C4-2B (cell line): ENCODE measurements at regions not wholly inside any gene's neighbourhood (a gene's known extent, or its start where the extent isn't known, plus 50 kb on each side); places are given as distances from the start of the nearest gene placed in this dataset.
"Not testable (repeated sequence)": the region's sequence is repeated elsewhere in the genome, so short reads cannot be mapped to it uniquely, and the experiment has no call there.

ENCODE experiments used
- H3K27ac ChIP-seq: fragments of 450-650 bp; 2 replicates; pipeline ENCODE4 v1.5.1; 2017
- CTCF ChIP-seq: fragments of 450-650 bp; conservative IDR thresholded peaks from 2 replicates; pipeline ENCODE4 v1.5.1; 2017; ENCODE audit warnings: mild to moderate bottlenecking
- ZFX ChIP-seq: fragments of 450-650 bp; IDR thresholded peaks from 2 replicates; pipeline ENCODE4 v1.6.1; 2017

- no peak overlapping the region for H3K27ac ChIP-seq
- TF ChIP-seq ZFX (no peak), CTCF (0 out of 2 replicates have a peak, but pooled peaks have one; percentile 7)
Measured at GRCh38 chr13:76667551-76667950, 218.7 kb downstream of the KCTD12 start.

- H3K27ac ChIP-seq, result no peak overlapping the region
- TF ChIP-seq CTCF (no peak), ZFX (no peak)
Measured at GRCh38 chr13:76663592-76664335, 222.4 kb downstream of the KCTD12 start.

GRCh38 chr13:76659074-76659473 is 227.1 kb downstream of the KCTD12 start:
- not testable (repeated sequence) for H3K27ac ChIP-seq

- TF ChIP-seq CTCF (no peak), ZFX (no peak)
- H3K27ac ChIP-seq, result no peak overlapping the region
Measured at GRCh38 chr13:76656500-76656899, 229.7 kb downstream of the KCTD12 start.

GRCh38 chr13:76656056-76656455 is 230.1 kb downstream of the KCTD12 start:
- no peak overlapping the region for H3K27ac ChIP-seq
- no peak for TF ChIP-seq ZFX
- no peak for TF ChIP-seq CTCF

GRCh38 chr13:76654263-76654662 is 231.9 kb downstream of the KCTD12 start:
- TF ChIP-seq CTCF (no peak), ZFX (no peak)
- H3K27ac ChIP-seq, result no peak overlapping the region

GRCh38 chr13:76651286-76651685 is 234.9 kb downstream of the KCTD12 start:
- TF ChIP-seq ZFX (no peak), CTCF (no peak)
- no peak overlapping the region for H3K27ac ChIP-seq

GRCh38 chr13:76647550-76647949 is 238.7 kb downstream of the KCTD12 start:
- TF ChIP-seq CTCF (no peak), ZFX (no peak)

More at GRCh38 chr13:76647550-76647949, 238.7 kb downstream of the KCTD12 start:
- H3K27ac ChIP-seq, result no peak overlapping the region
